ENCODE measurements at regions not wholly inside any gene's neighbourhood (a gene's known extent, or its start where the extent isn't known, plus 50 kb on each side); places are given as distances from the start of the nearest gene placed in this dataset.

GRCh38 chr5:10173716-10174115, 76.0 kb downstream of the ATPSCKMT start:
- TF ChIP-seq GATA2 (IDR thresholded peaks at IDR 0.05; ENCODE audit: low read depth, low read length), result no peak
- no peak for TF ChIP-seq GATA3 (IDR thresholded peaks at IDR 0.05; ENCODE audit: low read depth, low read length)

GRCh38 chr5:10172247-10172646, 77.4 kb downstream of the ATPSCKMT start:
- no peak for TF ChIP-seq GATA3 (IDR thresholded peaks at IDR 0.05; ENCODE audit: low read depth, low read length)
- no peak for TF ChIP-seq GATA2 (IDR thresholded peaks at IDR 0.05; ENCODE audit: low read depth, low read length)

- TF ChIP-seq GATA3 (IDR thresholded peaks at IDR 0.05; ENCODE audit: low read depth, low read length) (no peak), GATA2 (IDR thresholded peaks at IDR 0.05; ENCODE audit: low read depth, low read length) (no peak)
These were observed 80.3 kb downstream of the ATPSCKMT start for GRCh38 chr5:10169359-10169758.

- no peak for TF ChIP-seq GATA3 (IDR thresholded peaks at IDR 0.05; ENCODE audit: low read depth, low read length)
- TF ChIP-seq GATA2 (IDR thresholded peaks at IDR 0.05; ENCODE audit: low read depth, low read length), result no peak
These were observed 81.4 kb downstream of the ATPSCKMT start for GRCh38 chr5:10168254-10168653.

GRCh38 chr5:10167806-10168205, 81.9 kb downstream of the ATPSCKMT start:
- no peak for TF ChIP-seq GATA3 (IDR thresholded peaks at IDR 0.05; ENCODE audit: low read depth, low read length)

- TF ChIP-seq GATA3 (IDR thresholded peaks at IDR 0.05; ENCODE audit: low read depth, low read length) (no peak), GATA2 (IDR thresholded peaks at IDR 0.05; ENCODE audit: low read depth, low read length) (no peak)
These were observed 83.3 kb downstream of the ATPSCKMT start for GRCh38 chr5:10166392-10166791.

- TF ChIP-seq GATA3 (IDR thresholded peaks at IDR 0.05; ENCODE audit: low read depth, low read length), result no peak
- no peak for TF ChIP-seq GATA2 (IDR thresholded peaks at IDR 0.05; ENCODE audit: low read depth, low read length)
These were observed 87.2 kb downstream of the ATPSCKMT start for GRCh38 chr5:10162468-10162867.

GRCh38 chr5:10161778-10162177, 87.9 kb downstream of the ATPSCKMT start:
- TF ChIP-seq GATA2 (IDR thresholded peaks at IDR 0.05; ENCODE audit: low read depth, low read length), result no peak
- no peak for TF ChIP-seq GATA3 (IDR thresholded peaks at IDR 0.05; ENCODE audit: low read depth, low read length)

GRCh38 chr5:10160241-10160640, 89.4 kb downstream of the ATPSCKMT start:
- no peak for TF ChIP-seq GATA3 (IDR thresholded peaks at IDR 0.05; ENCODE audit: low read depth, low read length)
- TF ChIP-seq GATA2 (IDR thresholded peaks at IDR 0.05; ENCODE audit: low read depth, low read length), result no peak

- TF ChIP-seq GATA3 (IDR thresholded peaks at IDR 0.05; ENCODE audit: low read depth, low read length) (no peak), GATA2 (IDR thresholded peaks at IDR 0.05; ENCODE audit: low read depth, low read length) (no peak)
These were observed 90.8 kb downstream of the ATPSCKMT start for GRCh38 chr5:10158886-10159285.

- TF ChIP-seq GATA3 (IDR thresholded peaks at IDR 0.05; ENCODE audit: low read depth, low read length), result no peak
- TF ChIP-seq GATA2 (IDR thresholded peaks at IDR 0.05; ENCODE audit: low read depth, low read length), result no peak
These were observed 92.5 kb downstream of the ATPSCKMT start for GRCh38 chr5:10157085-10157669.

- no peak for TF ChIP-seq GATA3 (IDR thresholded peaks at IDR 0.05; ENCODE audit: low read depth, low read length)
- TF ChIP-seq GATA2 (IDR thresholded peaks at IDR 0.05; ENCODE audit: low read depth, low read length), result no peak
These were observed 93.6 kb downstream of the ATPSCKMT start for GRCh38 chr5:10155897-10156667.

GRCh38 chr5:10153808-10154537, 95.7 kb downstream of the ATPSCKMT start:
- TF ChIP-seq GATA3 (IDR thresholded peaks at IDR 0.05; ENCODE audit: low read depth, low read length) (no peak), GATA2 (IDR thresholded peaks at IDR 0.05; ENCODE audit: low read depth, low read length) (no peak)

GRCh38 chr5:10153394-10153793, 96.3 kb downstream of the ATPSCKMT start:
- no peak for TF ChIP-seq GATA2 (IDR thresholded peaks at IDR 0.05; ENCODE audit: low read depth, low read length)
- no peak for TF ChIP-seq GATA3 (IDR thresholded peaks at IDR 0.05; ENCODE audit: low read depth, low read length)

- TF ChIP-seq GATA3 (IDR thresholded peaks at IDR 0.05; ENCODE audit: low read depth, low read length) (no peak), GATA2 (IDR thresholded peaks at IDR 0.05; ENCODE audit: low read depth, low read length) (no peak)
These were observed 98.0 kb downstream of the ATPSCKMT start for GRCh38 chr5:10151656-10152055.

Data from SH-SY5Y (cell line).